ENCODE measurements at regions not wholly inside any gene's neighbourhood (a gene's known extent, or its start where the extent isn't known, plus 50 kb on each side); places are given as distances from the start of the nearest gene placed in this dataset.

GRCh38 chr11:19410032-19410431, 169.3 kb upstream of the E2F8 start:
- Mint-ChIP-seq H3K36me3 (ENCODE audit: low read depth) (peaks cover 13% of the 10 kb centered on the region), H3K4me3 (no peak overlapping the region), H3K4me1 (peaks cover 12% of the 10 kb centered on the region), H3K9me3 (peaks cover 10% of the 10 kb centered on the region), H3K27me3 (ENCODE audit: low read depth) (peaks cover 4% of the 10 kb centered on the region), H3K27ac (ENCODE audit: unreplicated experiment) (no peak overlapping the region)
- no peak for TF ChIP-seq CTCF (conservative IDR thresholded peaks at IDR 0.05)
- DNase-seq (ENCODE audit: low read depth, low spot score) = no peak

GRCh38 chr11:19409307-19409706, 168.6 kb upstream of the E2F8 start:
- no peak for DNase-seq (ENCODE audit: low read depth, low spot score)
- peaks cover 12% of the 10 kb centered on the region for H3K4me1 Mint-ChIP-seq
- H3K9me3 Mint-ChIP-seq = peaks cover 3% of the 10 kb centered on the region
- TF ChIP-seq CTCF (conservative IDR thresholded peaks at IDR 0.05) = no peak
- H3K27me3 Mint-ChIP-seq (ENCODE audit: low read depth) = peaks cover 4% of the 10 kb centered on the region
- H3K27ac Mint-ChIP-seq (ENCODE audit: unreplicated experiment) = no peak overlapping the region
- no peak overlapping the region for H3K4me3 Mint-ChIP-seq
- H3K36me3 Mint-ChIP-seq (ENCODE audit: low read depth) = peaks cover 8% of the 10 kb centered on the region

- peaks cover 4% of the 10 kb centered on the region for H3K27me3 Mint-ChIP-seq (ENCODE audit: low read depth)
- no peaks in the 10 kb centered on the region for H3K9me3 Mint-ChIP-seq
- no peak overlapping the region for H3K4me3 Mint-ChIP-seq
- DNase-seq (ENCODE audit: low read depth, low spot score) = no peak
- H3K27ac Mint-ChIP-seq (ENCODE audit: unreplicated experiment) = peak overlapping the region; percentile 20
- peaks cover 2% of the 10 kb centered on the region for H3K36me3 Mint-ChIP-seq (ENCODE audit: low read depth)
- peaks cover 12% of the 10 kb centered on the region for H3K4me1 Mint-ChIP-seq
- no peak for TF ChIP-seq CTCF (conservative IDR thresholded peaks at IDR 0.05)
These were observed 167.0 kb upstream of the E2F8 start for GRCh38 chr11:19407677-19408270.

- H3K4me3 Mint-ChIP-seq = no peak overlapping the region
- no peak overlapping the region for H3K27ac Mint-ChIP-seq (ENCODE audit: unreplicated experiment)
- no peak for DNase-seq (ENCODE audit: low read depth, low spot score)
- no peaks in the 10 kb centered on the region for H3K9me3 Mint-ChIP-seq
- H3K36me3 Mint-ChIP-seq (ENCODE audit: low read depth) = no peaks in the 10 kb centered on the region
- H3K27me3 Mint-ChIP-seq (ENCODE audit: low read depth) = peaks cover 4% of the 10 kb centered on the region
- no peak for TF ChIP-seq CTCF (conservative IDR thresholded peaks at IDR 0.05)
- H3K4me1 Mint-ChIP-seq = peaks cover 5% of the 10 kb centered on the region
These were observed 165.2 kb upstream of the E2F8 start for GRCh38 chr11:19405966-19406365.

- no peak for TF ChIP-seq CTCF (conservative IDR thresholded peaks at IDR 0.05)
- Mint-ChIP-seq H3K36me3 (ENCODE audit: low read depth) (no peaks in the 10 kb centered on the region), H3K4me3 (no peak overlapping the region), H3K4me1 (peaks cover 5% of the 10 kb centered on the region), H3K27ac (ENCODE audit: unreplicated experiment) (no peak overlapping the region), H3K9me3 (no peaks in the 10 kb centered on the region), H3K27me3 (ENCODE audit: low read depth) (peaks cover 4% of the 10 kb centered on the region)
- DNase-seq (ENCODE audit: low read depth, low spot score) = no peak
These were observed 164.0 kb upstream of the E2F8 start for GRCh38 chr11:19404787-19405186.
